ENCODE measurements at regions not wholly inside any gene's neighbourhood (a gene's known extent, or its start where the extent isn't known, plus 50 kb on each side); places are given as distances from the start of the nearest gene placed in this dataset.
"Not testable (repeated sequence)": the region's sequence is repeated elsewhere in the genome, so short reads cannot be mapped to it uniquely, and the experiment has no call there.

GRCh38 chr4:188374871-188375270 lies 235.6 kb downstream of the TRIML1 start:
- in situ Hi-C loops (cut with MboI; ENCODE audit: low sequenced_read_pairs, unreplicated experiment) = no loop called here
- TF ChIP-seq CTCF (IDR thresholded peaks at IDR 0.05; ENCODE audit: borderline replicate concordance, control extremely low read depth, extremely low read depth, insufficient read depth, missing control alignments) = no peak
- DNase-seq (ENCODE audit: low spot score) = no peak

GRCh38 chr4:188377816-188378215 lies 238.6 kb downstream of the TRIML1 start:
- in situ Hi-C loops (cut with MboI; ENCODE audit: low sequenced_read_pairs, unreplicated experiment) = no loop called here
- no peak for TF ChIP-seq CTCF (IDR thresholded peaks at IDR 0.05; ENCODE audit: borderline replicate concordance, control extremely low read depth, extremely low read depth, insufficient read depth, missing control alignments)
- DNase-seq (ENCODE audit: low spot score) = no peak

- no peak for TF ChIP-seq CTCF (IDR thresholded peaks at IDR 0.05; ENCODE audit: borderline replicate concordance, control extremely low read depth, extremely low read depth, insufficient read depth, missing control alignments)
These were observed 243.9 kb downstream of the TRIML1 start for GRCh38 chr4:188383180-188383579.

GRCh38 chr4:188387179-188387791 lies 248.0 kb downstream of the TRIML1 start:
- TF ChIP-seq CTCF (IDR thresholded peaks at IDR 0.05; ENCODE audit: borderline replicate concordance, control extremely low read depth, extremely low read depth, insufficient read depth, missing control alignments) = no peak
- in situ Hi-C loops (cut with MboI; ENCODE audit: low sequenced_read_pairs, unreplicated experiment) = no loop called here
- no peak for DNase-seq (ENCODE audit: low spot score)

More at GRCh38 chr4:188383180-188383579, 243.9 kb downstream of the TRIML1 start:
- in situ Hi-C loops (cut with MboI; ENCODE audit: low sequenced_read_pairs, unreplicated experiment) = no loop called here
- no peak for DNase-seq (ENCODE audit: low spot score)

- DNase-seq (ENCODE audit: low spot score); in situ Hi-C loops (cut with MboI; ENCODE audit: low sequenced_read_pairs, unreplicated experiment): not testable (repeated sequence)
These were observed 252.1 kb downstream of the TRIML1 start for GRCh38 chr4:188391349-188391748.

- no peak for TF ChIP-seq CTCF (IDR thresholded peaks at IDR 0.05; ENCODE audit: borderline replicate concordance, control extremely low read depth, extremely low read depth, insufficient read depth, missing control alignments)
- in situ Hi-C loops (cut with MboI; ENCODE audit: low sequenced_read_pairs, unreplicated experiment) = no loop called here
- DNase-seq (ENCODE audit: low spot score) = no peak
These were observed 256.8 kb downstream of the TRIML1 start for GRCh38 chr4:188396037-188396436.

- DNase-seq (ENCODE audit: low spot score) = no peak
- in situ Hi-C loops (cut with MboI; ENCODE audit: low sequenced_read_pairs, unreplicated experiment) = no loop called here
- no peak for TF ChIP-seq CTCF (IDR thresholded peaks at IDR 0.05; ENCODE audit: borderline replicate concordance, control extremely low read depth, extremely low read depth, insufficient read depth, missing control alignments)
These were observed 260.6 kb downstream of the TRIML1 start for GRCh38 chr4:188399834-188400233.
